ENCODE measurements at regions not wholly inside any gene's neighbourhood (a gene's known extent, or its start where the extent isn't known, plus 50 kb on each side); places are given as distances from the start of the nearest gene placed in this dataset.

- TF ChIP-seq POLR2A (IDR thresholded peaks at IDR 0.05) = no peak
- TF ChIP-seq CTCF (IDR thresholded peaks at IDR 0.05) = no peak
Measured at GRCh38 chr7:16984375-16984774, 102.6 kb upstream of the AGR3 start.
